ENCODE measurements at regions not wholly inside any gene's neighbourhood (a gene's known extent, or its start where the extent isn't known, plus 50 kb on each side); places are given as distances from the start of the nearest gene placed in this dataset.

DNA sequence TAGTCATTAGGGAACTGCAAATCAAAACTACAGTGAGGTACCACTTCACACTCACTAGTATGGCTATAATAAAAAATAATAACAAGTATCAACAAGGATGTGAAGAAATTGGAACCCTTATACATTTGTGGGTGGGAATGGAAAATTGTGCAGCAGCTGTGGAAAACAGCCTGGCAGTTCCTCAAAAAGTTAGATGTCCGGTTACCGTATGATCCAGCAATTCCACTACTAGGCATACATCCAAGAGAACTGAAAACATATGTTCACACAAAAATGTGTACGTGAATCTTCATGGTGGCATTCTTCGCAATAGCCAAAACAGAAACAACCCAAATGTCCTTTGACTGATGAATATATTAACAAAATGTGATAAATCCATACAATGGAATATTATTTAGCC lies 187.9 kb upstream of the LYSMD4 start:
- no peak for TF ChIP-seq POLR2A (IDR thresholded peaks at IDR 0.05)
- TF ChIP-seq, protein P1, sequence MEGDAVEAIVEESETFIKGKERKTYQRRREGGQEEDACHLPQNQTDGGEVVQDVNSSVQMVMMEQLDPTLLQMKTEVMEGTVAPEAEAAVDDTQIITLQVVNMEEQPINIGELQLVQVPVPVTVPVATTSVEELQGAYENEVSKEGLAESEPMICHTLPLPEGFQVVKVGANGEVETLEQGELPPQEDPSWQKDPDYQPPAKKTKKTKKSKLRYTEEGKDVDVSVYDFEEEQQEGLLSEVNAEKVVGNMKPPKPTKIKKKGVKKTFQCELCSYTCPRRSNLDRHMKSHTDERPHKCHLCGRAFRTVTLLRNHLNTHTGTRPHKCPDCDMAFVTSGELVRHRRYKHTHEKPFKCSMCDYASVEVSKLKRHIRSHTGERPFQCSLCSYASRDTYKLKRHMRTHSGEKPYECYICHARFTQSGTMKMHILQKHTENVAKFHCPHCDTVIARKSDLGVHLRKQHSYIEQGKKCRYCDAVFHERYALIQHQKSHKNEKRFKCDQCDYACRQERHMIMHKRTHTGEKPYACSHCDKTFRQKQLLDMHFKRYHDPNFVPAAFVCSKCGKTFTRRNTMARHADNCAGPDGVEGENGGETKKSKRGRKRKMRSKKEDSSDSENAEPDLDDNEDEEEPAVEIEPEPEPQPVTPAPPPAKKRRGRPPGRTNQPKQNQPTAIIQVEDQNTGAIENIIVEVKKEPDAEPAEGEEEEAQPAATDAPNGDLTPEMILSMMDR (IDR thresholded peaks at IDR 0.05): no peak

Data from body of pancreas (tissue), 4 donors.